HG03039 (cell line): ENCODE measurements at regions not wholly inside any gene's neighbourhood (a gene's known extent, or its start where the extent isn't known, plus 50 kb on each side); places are given as distances from the start of the nearest gene placed in this dataset.
"Not testable (repeated sequence)": the region's sequence is repeated elsewhere in the genome, so short reads cannot be mapped to it uniquely, and the experiment has no call there.

Experiments used
- ATAC-seq: cut with Tn5 transposase; IDR thresholded peaks from one replicate; pipeline ENCODE4 v1.9.1; 2021; ENCODE audit warnings: mild to moderate bottlenecking, moderate library complexity; ENCODE audit not compliant: unreplicated experiment

GRCh38 chr6:27807441-27808241, 104.6 kb downstream of the OR2B2 start:
- ATAC-seq, result peak; percentile 58

- ATAC-seq, result no peak
Measured at GRCh38 chr6:27806981-27807440, 105.2 kb downstream of the OR2B2 start.

GRCh38 chr6:27805347-27805746, 106.8 kb downstream of the OR2B2 start:
- ATAC-seq, result no peak

GRCh38 chr6:27804851-27805250, 107.3 kb downstream of the OR2B2 start:
- ATAC-seq, result no peak

- no peak for ATAC-seq
Measured at GRCh38 chr6:27800731-27801373, 111.3 kb downstream of the OR2B2 start.

- ATAC-seq, result no peak
Measured at GRCh38 chr6:27797960-27798359, 114.2 kb downstream of the OR2B2 start.

GRCh38 chr6:27796736-27797481, 115.3 kb downstream of the OR2B2 start:
- ATAC-seq, result not testable (repeated sequence)

- ATAC-seq, result no peak
Measured at GRCh38 chr6:27795697-27796494, 116.3 kb downstream of the OR2B2 start.

GRCh38 chr6:27791182-27791943, 120.8 kb downstream of the OR2B2 start:
- ATAC-seq, result no peak

GRCh38 chr6:27788376-27788775, 123.8 kb downstream of the OR2B2 start:
- ATAC-seq, result not testable (repeated sequence)

GRCh38 chr6:27786048-27786447, 126.1 kb downstream of the OR2B2 start:
- ATAC-seq, result no peak

- no peak for ATAC-seq
Measured at GRCh38 chr6:27785294-27785693, 126.9 kb downstream of the OR2B2 start.

GRCh38 chr6:27782748-27783147, 129.4 kb downstream of the OR2B2 start:
- ATAC-seq, result no peak

GRCh38 chr6:27778625-27779417, 133.4 kb downstream of the OR2B2 start:
- no peak for ATAC-seq

- ATAC-seq, result no peak
Measured at GRCh38 chr6:27777614-27778355, 134.4 kb downstream of the OR2B2 start.

- ATAC-seq, result no peak
Measured at GRCh38 chr6:27777126-27777525, 135.1 kb downstream of the OR2B2 start.

GRCh38 chr6:27776504-27776903, 135.7 kb downstream of the OR2B2 start:
- ATAC-seq, result no peak

GRCh38 chr6:27775796-27776184, 136.4 kb downstream of the OR2B2 start:
- ATAC-seq, result no peak
